Suppressor macrophage treated with lipopolysaccharide for 4 hours (primary cell): ENCODE measurements at regions not wholly inside any gene's neighbourhood (a gene's known extent, or its start where the extent isn't known, plus 50 kb on each side); places are given as distances from the start of the nearest gene placed in this dataset.
"Not testable (repeated sequence)": the region's sequence is repeated elsewhere in the genome, so short reads cannot be mapped to it uniquely, and the experiment has no call there.

Experiments
- DNase-seq: peaks from one replicate; pipeline ENCODE4 v3.0.0-alpha.2; 2020

- no peak for DNase-seq
Observed at GRCh38 chr2:200107514-200108217, 152.3 kb downstream of the MAIP1 start.

DNA sequence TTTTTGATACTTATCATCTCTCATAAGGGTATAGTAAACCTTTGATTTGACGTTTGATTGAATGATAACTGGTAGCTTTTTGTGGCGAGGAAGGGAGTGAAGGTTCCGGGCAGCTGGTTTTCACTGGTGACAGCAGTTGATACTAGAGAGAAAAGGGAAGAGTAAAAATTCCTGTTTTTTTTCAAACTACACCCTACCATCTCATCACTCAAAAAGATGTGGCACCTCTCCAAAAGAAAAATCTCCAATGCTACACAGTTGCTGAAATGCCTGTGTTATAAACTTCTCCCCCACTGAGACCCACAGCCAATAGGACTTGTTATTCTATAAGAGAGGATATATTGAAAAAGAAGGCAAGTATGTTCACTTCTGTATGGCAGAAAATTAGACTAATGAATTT lies 154.0 kb downstream of the MAIP1 start:
- no peak for DNase-seq

GRCh38 chr2:200110381-200110780 lies 155.0 kb downstream of the MAIP1 start:
- no peak for DNase-seq

DNA sequence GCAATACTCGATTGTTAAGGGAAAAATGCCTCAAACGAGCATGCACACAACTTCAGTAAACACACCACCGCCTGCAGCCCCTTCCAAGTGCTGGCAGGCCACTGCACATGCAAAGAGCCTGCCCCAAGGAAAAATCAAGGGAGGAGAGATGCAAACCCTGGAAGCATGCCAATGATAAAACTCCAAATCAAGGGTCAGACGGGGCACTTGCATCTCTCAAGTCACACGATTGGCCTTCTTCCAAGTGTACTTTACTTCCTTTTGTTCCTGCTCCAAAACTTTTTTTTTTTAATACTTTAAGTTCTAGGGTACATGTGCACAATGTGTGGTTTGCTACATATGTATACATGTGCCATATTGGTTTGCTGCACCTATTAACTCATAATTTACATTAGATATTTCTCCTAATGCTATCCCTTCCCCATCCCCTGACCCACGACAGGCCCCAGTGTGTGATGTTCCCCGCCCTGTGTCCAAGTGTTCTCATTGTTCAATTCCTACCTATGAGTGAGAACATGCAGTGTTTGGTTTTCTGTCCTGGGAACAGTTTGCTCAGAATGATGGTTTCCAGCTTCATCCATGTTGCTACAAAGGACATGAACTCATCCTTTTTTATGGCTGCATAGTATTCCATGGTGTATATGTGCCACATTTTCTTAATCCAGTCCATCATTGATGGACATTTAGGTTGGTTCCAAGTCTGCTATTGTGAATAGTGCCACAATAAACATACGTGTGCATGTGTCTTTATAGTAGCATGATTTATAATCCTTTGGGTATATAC lies 157.8 kb downstream of the MAIP1 start:
- DNase-seq: not testable (repeated sequence)

DNA sequence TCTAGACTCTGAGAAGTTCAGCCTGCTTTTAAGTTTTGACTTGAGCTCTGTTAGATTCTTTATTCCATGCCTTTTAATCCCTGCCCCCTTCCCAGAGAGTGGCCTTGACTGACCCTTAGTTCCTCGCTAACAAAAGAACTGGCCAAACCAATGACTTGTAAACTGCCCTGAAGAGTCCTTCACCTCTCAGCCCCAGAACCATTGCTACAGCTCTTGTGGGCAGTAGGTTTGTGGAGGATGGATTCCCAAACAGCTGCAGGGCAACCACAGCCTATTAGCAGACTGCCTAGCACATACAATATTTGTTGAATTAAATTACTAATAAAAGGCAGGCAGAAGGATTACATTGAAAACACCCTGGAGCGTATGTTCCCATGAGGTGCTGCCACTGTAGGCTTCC lies 163.9 kb downstream of the MAIP1 start:
- no peak for DNase-seq

- no peak for DNase-seq
Observed at GRCh38 chr2:200121931-200122330, 166.5 kb downstream of the MAIP1 start.

- no peak for DNase-seq
Observed at GRCh38 chr2:200122683-200123082, 167.3 kb downstream of the MAIP1 start.

GRCh38 chr2:200124665-200125368 lies 169.4 kb downstream of the MAIP1 start:
- DNase-seq: not testable (repeated sequence)

DNA sequence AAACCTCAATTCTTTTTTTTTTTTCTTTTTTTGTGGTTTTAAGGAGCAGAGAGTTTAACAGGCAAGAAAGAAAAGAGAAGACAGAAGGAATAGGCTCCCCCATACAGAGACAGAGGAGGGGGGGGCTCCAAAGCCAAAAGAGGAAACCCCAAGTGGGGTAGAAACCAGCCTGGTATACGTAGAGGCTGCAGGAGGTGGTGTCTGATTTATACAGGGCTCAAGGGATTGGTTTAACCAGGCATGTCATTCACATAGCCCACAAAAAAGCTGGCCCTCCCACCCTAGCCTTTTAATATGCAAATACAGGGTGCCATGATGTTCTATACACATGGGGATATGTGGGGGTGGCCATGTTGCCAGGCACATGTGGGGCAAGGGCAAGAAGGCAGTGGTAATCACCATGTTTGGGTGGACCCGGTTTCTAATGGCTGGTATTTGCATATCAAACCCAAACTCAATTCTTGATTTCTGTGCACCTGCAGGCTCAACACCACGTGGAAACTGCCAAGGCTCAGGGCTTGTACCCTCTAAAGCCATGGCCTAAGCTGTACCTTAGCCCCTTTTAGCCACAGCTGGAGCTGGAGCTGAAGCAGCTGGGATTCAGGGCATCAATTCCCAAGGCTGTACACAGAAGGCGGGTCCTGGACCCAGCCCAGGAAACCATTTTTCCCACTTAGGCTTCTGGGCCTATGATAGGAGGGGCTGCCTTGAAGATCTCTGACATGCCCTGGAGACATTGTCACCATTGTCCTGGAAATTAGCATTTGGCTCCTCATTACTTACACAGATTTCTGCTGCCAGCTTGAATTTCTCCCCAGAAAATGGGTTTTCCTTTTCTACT lies 170.3 kb downstream of the MAIP1 start:
- no peak for DNase-seq

DNA sequence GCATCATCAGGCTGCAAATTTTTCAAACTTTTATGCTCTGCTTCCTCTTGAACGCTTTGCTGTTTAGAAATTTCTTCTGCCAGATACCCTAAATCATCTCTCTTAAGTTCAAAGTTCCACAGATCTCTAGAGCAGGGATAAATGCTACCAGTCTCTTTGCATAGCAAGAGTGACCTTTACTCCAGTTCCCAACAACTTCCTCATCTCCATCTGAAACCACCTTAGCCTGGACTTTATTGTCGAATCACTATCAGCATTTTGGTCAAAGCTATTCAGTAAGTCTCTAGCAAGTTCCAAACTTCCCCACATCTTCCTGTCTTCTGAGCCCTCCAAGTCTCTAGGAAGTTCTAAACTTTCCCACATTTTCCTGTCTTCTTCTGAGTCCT lies 170.9 kb downstream of the MAIP1 start:
- not testable (repeated sequence) for DNase-seq

DNA sequence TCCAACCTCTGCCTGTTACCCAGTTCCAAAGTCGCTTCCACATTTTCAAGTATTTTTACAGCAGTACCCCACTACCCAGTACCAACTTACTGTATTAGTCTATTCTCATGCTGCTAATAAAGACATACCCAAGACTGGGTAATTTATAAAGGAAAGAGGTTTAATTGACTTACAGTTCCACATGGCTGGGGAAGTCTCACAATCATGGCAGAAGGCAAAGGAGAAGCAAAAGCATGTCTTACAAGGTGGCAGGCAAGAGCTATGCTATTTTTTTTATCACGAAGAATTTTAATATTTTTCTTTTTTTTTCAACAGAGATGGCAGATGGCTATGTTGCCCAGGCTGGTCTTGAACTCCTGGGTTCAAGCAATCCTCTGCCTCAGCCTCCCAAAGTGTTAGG lies 171.3 kb downstream of the MAIP1 start:
- not testable (repeated sequence) for DNase-seq

GRCh38 chr2:200127848-200128247 lies 172.5 kb downstream of the MAIP1 start:
- DNase-seq: no peak

DNA sequence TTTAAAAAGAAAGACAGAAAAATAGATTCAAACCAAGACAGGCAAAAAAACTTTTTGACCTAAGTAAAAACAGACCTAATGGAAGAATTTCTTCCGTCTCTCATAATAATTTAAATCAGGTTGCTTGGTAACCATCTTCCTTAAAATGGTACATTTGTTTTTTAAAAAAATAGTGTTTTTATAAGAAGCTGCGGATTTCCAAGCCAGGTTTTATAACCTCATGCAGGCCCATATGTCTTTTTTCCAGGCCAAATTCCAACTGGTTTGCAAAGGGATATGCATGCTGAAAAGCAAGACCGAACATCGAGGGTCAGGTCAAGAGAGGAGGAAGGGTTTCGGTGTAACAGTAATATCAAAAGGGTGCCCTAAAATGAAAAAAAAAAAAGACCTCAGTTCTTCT lies 172.9 kb downstream of the MAIP1 start:
- no peak for DNase-seq

GRCh38 chr2:200129721-200130462 lies 174.5 kb downstream of the MAIP1 start:
- no peak for DNase-seq

GRCh38 chr2:200130762-200131166 lies 175.4 kb downstream of the MAIP1 start:
- no peak for DNase-seq

GRCh38 chr2:200131307-200131706 lies 175.2 kb upstream of the SPATS2L start:
- DNase-seq: no peak

- no peak for DNase-seq
Observed at GRCh38 chr2:200135082-200135481, 171.4 kb upstream of the SPATS2L start.

- DNase-seq: no peak
Observed at GRCh38 chr2:200136655-200137054, 169.8 kb upstream of the SPATS2L start.

DNA sequence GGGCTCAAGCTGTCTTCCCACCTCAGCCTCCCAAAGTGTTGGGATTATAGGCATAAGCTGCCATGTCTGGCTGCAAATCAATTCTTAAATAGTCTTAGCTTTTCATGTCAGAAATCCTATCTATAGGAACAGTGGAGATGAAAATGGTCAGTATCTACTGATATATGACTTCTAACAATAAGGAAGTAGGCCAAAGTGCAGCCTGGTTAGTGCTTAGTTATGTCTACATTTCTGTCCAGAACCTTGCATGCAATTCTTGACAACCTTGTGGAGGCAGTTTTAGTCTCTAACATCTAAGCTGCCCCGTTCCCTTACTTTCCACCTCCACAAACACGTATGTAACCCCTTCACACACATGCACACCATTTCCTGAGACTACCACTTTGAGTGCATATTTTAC lies 169.2 kb upstream of the SPATS2L start:
- DNase-seq: no peak

DNA sequence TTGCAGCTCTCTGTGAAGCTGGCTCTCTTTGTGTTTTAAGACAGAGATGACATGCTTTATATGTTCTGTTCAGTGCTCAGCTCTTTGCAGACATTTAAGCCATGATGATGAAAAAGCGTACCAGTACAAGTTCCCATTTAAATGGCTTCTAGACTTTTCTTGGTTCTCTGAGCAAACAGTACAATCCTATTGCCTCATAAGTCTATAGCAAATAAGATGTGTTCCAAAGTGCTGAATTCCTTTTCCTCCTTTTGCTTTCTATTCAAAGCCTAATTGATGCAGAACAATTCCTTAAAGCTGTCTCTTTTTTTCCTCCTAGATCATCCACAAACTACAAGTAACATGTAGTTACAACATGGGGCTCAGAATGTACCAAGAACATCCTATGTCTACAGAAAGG lies 168.8 kb upstream of the SPATS2L start:
- no peak for DNase-seq

GRCh38 chr2:200138391-200139124 lies 167.9 kb upstream of the SPATS2L start:
- DNase-seq: no peak
